SK-N-SH (cell line): ENCODE measurements at regions not wholly inside any gene's neighbourhood (a gene's known extent, or its start where the extent isn't known, plus 50 kb on each side); places are given as distances from the start of the nearest gene placed in this dataset.

ENCODE experiments used
- EP300 ChIP-seq, 2 experiments: IDR thresholded peaks; 2 replicates each; pipeline versions ENCODE4 v1.4.0 to v1.6.1; 2012; ENCODE audit warnings: borderline replicate concordance in 1 of 2, low read depth in 1 of 2, low read length in 1 of 2
- EZH2phosphoT487 ChIP-seq: fragments of 200-600 bp; sonication (generic); IDR thresholded peaks from 2 replicates; pipeline ENCODE4 v1.6.1; 2017; ENCODE audit warnings: low read depth, mixed run types, mild to moderate bottlenecking, antibody characterized with exemption, moderate library complexity, borderline replicate concordance
- POLR2AphosphoS5 ChIP-seq: IDR thresholded peaks from 2 replicates; pipeline ENCODE4 v1.6.1; 2012; ENCODE audit warnings: low read depth, low read length
- RFX5 ChIP-seq: IDR thresholded peaks from 2 replicates; pipeline ENCODE4 v1.6.1; 2012; ENCODE audit warnings: mild to moderate bottlenecking, improper control_type of control experiment, low read length
- RXRA ChIP-seq: IDR thresholded peaks from 2 replicates; pipeline ENCODE4 v1.4.0; 2012; ENCODE audit warnings: low read depth, mild to moderate bottlenecking, borderline replicate concordance
- SIN3A ChIP-seq: IDR thresholded peaks from 2 replicates; pipeline ENCODE4 v1.6.1; 2012; ENCODE audit warnings: low read depth, mild to moderate bottlenecking, low read length, moderate library complexity, borderline replicate concordance
- TCF12 ChIP-seq: IDR thresholded peaks from 2 replicates; pipeline ENCODE4 v1.4.0; 2012
- TEAD4 ChIP-seq: IDR thresholded peaks from 2 replicates; pipeline ENCODE4 v1.4.0; 2012; ENCODE audit warnings: mild to moderate bottlenecking, borderline replicate concordance; ENCODE audit not compliant: insufficient read depth
- YY1 ChIP-seq: IDR thresholded peaks from 2 replicates; pipeline ENCODE4 v1.4.0; 2012; ENCODE audit warnings: low read depth, mild to moderate bottlenecking
- TF ChIP-seq, protein P1 (sequence below): fragments of 200-600 bp; sonication (generic); IDR thresholded peaks from 2 replicates; pipeline ENCODE4 v1.6.1; 2017; ENCODE audit warnings: antibody characterized with exemption, mild to moderate bottlenecking, moderate library complexity
- TF ChIP-seq, protein P2 (sequence below): IDR thresholded peaks from 2 replicates; pipeline ENCODE4 v1.6.1; 2012; ENCODE audit warnings: mild to moderate bottlenecking, low read depth, low read length, moderate library complexity
- TF ChIP-seq, protein P3 (sequence below): IDR thresholded peaks from 2 replicates; pipeline ENCODE4 v1.4.0; 2012; ENCODE audit warnings: low read depth

DNA sequence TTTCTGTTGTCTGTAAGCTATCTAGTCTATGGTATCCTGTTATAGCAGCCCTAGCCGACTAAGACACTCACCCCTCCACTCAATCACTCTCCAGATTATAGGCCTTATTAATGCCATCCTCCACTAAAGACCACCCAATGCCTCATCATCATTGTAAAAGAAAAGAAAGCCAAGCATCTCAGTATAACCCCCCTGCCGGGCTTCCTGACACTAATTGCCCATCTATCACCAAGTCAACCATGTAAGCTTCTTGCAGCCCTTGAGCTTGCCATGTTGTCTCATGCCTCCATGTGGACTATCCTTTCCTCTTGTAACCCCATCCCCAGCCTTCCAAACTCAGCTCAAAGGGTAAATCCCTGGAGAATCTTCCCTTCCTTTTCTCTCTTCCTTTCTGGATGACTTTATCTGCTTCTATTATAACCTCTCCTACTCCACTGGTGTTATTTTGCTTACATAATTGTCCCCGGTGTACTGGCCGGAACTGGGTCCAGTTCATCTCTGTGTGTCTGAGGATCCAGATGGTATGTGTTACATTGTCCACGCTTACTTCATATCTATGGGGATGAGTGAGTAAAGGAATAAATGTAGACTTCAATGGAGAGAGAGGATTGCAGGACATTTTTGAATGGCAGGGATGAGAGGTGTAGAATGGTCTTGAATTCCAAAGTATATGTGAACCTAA lies 202.9 kb upstream of the SOX4 start:
- TF ChIP-seq, protein P1, sequence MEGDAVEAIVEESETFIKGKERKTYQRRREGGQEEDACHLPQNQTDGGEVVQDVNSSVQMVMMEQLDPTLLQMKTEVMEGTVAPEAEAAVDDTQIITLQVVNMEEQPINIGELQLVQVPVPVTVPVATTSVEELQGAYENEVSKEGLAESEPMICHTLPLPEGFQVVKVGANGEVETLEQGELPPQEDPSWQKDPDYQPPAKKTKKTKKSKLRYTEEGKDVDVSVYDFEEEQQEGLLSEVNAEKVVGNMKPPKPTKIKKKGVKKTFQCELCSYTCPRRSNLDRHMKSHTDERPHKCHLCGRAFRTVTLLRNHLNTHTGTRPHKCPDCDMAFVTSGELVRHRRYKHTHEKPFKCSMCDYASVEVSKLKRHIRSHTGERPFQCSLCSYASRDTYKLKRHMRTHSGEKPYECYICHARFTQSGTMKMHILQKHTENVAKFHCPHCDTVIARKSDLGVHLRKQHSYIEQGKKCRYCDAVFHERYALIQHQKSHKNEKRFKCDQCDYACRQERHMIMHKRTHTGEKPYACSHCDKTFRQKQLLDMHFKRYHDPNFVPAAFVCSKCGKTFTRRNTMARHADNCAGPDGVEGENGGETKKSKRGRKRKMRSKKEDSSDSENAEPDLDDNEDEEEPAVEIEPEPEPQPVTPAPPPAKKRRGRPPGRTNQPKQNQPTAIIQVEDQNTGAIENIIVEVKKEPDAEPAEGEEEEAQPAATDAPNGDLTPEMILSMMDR: no peak
- TF ChIP-seq EZH2phosphoT487 (no peak), SIN3A (no peak), TCF12 (no peak), RFX5 (no peak), EP300 (IDR thresholded peaks at IDR 0.05; ENCODE audit: borderline replicate concordance in 1 of 2, low read depth in 1 of 2, low read length in 1 of 2) (no peak), YY1 (no peak), RXRA (no peak), POLR2AphosphoS5 (no peak), TEAD4 (no peak)
- TF ChIP-seq, protein P2, sequence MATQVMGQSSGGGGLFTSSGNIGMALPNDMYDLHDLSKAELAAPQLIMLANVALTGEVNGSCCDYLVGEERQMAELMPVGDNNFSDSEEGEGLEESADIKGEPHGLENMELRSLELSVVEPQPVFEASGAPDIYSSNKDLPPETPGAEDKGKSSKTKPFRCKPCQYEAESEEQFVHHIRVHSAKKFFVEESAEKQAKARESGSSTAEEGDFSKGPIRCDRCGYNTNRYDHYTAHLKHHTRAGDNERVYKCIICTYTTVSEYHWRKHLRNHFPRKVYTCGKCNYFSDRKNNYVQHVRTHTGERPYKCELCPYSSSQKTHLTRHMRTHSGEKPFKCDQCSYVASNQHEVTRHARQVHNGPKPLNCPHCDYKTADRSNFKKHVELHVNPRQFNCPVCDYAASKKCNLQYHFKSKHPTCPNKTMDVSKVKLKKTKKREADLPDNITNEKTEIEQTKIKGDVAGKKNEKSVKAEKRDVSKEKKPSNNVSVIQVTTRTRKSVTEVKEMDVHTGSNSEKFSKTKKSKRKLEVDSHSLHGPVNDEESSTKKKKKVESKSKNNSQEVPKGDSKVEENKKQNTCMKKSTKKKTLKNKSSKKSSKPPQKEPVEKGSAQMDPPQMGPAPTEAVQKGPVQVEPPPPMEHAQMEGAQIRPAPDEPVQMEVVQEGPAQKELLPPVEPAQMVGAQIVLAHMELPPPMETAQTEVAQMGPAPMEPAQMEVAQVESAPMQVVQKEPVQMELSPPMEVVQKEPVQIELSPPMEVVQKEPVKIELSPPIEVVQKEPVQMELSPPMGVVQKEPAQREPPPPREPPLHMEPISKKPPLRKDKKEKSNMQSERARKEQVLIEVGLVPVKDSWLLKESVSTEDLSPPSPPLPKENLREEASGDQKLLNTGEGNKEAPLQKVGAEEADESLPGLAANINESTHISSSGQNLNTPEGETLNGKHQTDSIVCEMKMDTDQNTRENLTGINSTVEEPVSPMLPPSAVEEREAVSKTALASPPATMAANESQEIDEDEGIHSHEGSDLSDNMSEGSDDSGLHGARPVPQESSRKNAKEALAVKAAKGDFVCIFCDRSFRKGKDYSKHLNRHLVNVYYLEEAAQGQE: no peak
- TF ChIP-seq, protein P3, sequence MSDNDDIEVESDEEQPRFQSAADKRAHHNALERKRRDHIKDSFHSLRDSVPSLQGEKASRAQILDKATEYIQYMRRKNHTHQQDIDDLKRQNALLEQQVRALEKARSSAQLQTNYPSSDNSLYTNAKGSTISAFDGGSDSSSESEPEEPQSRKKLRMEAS: no peak
